ENCODE measurements at regions not wholly inside any gene's neighbourhood (a gene's known extent, or its start where the extent isn't known, plus 50 kb on each side); places are given as distances from the start of the nearest gene placed in this dataset.

GRCh38 chr10:62462461-62462860, 88.3 kb downstream of the ZNF365 start:
- H3K9me3 ChIP-seq (ENCODE audit: low read length) = 0 out of 2 replicates have a peak, but pooled peaks cover 3% of the 10 kb centered on the region
- no peak overlapping the region for H3K4me2 ChIP-seq (ENCODE audit: low read length)
- H3K27me3 ChIP-seq (ENCODE audit: insufficient read depth, low read length) = no peaks in the 10 kb centered on the region
- H2AFZ ChIP-seq (ENCODE audit: low read length) = no peak overlapping the region
- H3K4me1 ChIP-seq (ENCODE audit: insufficient read depth, low read length, severe bottlenecking) = no peaks in the 10 kb centered on the region
- TF ChIP-seq EZH2 (IDR thresholded peaks at IDR 0.05; ENCODE audit: borderline replicate concordance, low read length) (no peak), CTCF (IDR thresholded peaks at IDR 0.05; ENCODE audit: low read length) (no peak)
- no peaks in the 10 kb centered on the region for H3K9me2 ChIP-seq (ENCODE audit: low read depth, low read length)
- no peaks in the 10 kb centered on the region for H3K36me3 ChIP-seq (ENCODE audit: insufficient read depth, low read length)
- H4K20me1 ChIP-seq (ENCODE audit: insufficient read depth, low read length) = no peaks in the 10 kb centered on the region
- H3F3A ChIP-seq (ENCODE audit: insufficient read depth, low read length) = no peaks in the 10 kb centered on the region
- H3K9ac ChIP-seq (ENCODE audit: low read length) = no peak overlapping the region
- no peak overlapping the region for H3K27ac ChIP-seq (ENCODE audit: low read depth, low read length, poor library complexity, severe bottlenecking)
- no peak overlapping the region for H3K4me3 ChIP-seq (ENCODE audit: low read depth, low read length, poor library complexity, severe bottlenecking)
- no peaks in the 10 kb centered on the region for H3K79me2 ChIP-seq (ENCODE audit: insufficient read depth, low read length)

GRCh38 chr10:62463364-62463763, 89.2 kb downstream of the ZNF365 start:
- Histone ChIP-seq H3K4me3 (ENCODE audit: low read depth, low read length, poor library complexity, severe bottlenecking) (no peak overlapping the region), H3K79me2 (ENCODE audit: insufficient read depth, low read length) (no peaks in the 10 kb centered on the region), H4K20me1 (ENCODE audit: insufficient read depth, low read length) (no peaks in the 10 kb centered on the region), H2AFZ (ENCODE audit: low read length) (no peak overlapping the region), H3K9me2 (ENCODE audit: low read depth, low read length) (no peaks in the 10 kb centered on the region), H3K36me3 (ENCODE audit: insufficient read depth, low read length) (no peaks in the 10 kb centered on the region), H3K27me3 (ENCODE audit: insufficient read depth, low read length) (no peaks in the 10 kb centered on the region), H3F3A (ENCODE audit: insufficient read depth, low read length) (no peaks in the 10 kb centered on the region), H3K4me2 (ENCODE audit: low read length) (no peak overlapping the region), H3K27ac (ENCODE audit: low read depth, low read length, poor library complexity, severe bottlenecking) (no peak overlapping the region), H3K4me1 (ENCODE audit: insufficient read depth, low read length, severe bottlenecking) (no peaks in the 10 kb centered on the region), H3K9ac (ENCODE audit: low read length) (no peak overlapping the region), H3K9me3 (ENCODE audit: low read length) (0 out of 2 replicates have a peak, but pooled peaks cover 3% of the 10 kb centered on the region)
- TF ChIP-seq EZH2 (IDR thresholded peaks at IDR 0.05; ENCODE audit: borderline replicate concordance, low read length) = no peak
- no peak for TF ChIP-seq CTCF (IDR thresholded peaks at IDR 0.05; ENCODE audit: low read length)

GRCh38 chr10:62464308-62464707, 90.1 kb downstream of the ZNF365 start:
- Histone ChIP-seq H3K9me2 (ENCODE audit: low read depth, low read length) (no peaks in the 10 kb centered on the region), H3K27me3 (ENCODE audit: insufficient read depth, low read length) (no peaks in the 10 kb centered on the region), H3K4me1 (ENCODE audit: insufficient read depth, low read length, severe bottlenecking) (no peaks in the 10 kb centered on the region), H2AFZ (ENCODE audit: low read length) (no peak overlapping the region), H3K79me2 (ENCODE audit: insufficient read depth, low read length) (no peaks in the 10 kb centered on the region), H3K4me3 (ENCODE audit: low read depth, low read length, poor library complexity, severe bottlenecking) (no peak overlapping the region), H3F3A (ENCODE audit: insufficient read depth, low read length) (no peaks in the 10 kb centered on the region), H3K9me3 (ENCODE audit: low read length) (0 out of 2 replicates have a peak, but pooled peaks cover 3% of the 10 kb centered on the region), H4K20me1 (ENCODE audit: insufficient read depth, low read length) (no peaks in the 10 kb centered on the region), H3K4me2 (ENCODE audit: low read length) (no peak overlapping the region), H3K9ac (ENCODE audit: low read length) (no peak overlapping the region), H3K27ac (ENCODE audit: low read depth, low read length, poor library complexity, severe bottlenecking) (no peak overlapping the region), H3K36me3 (ENCODE audit: insufficient read depth, low read length) (no peaks in the 10 kb centered on the region)
- no peak for TF ChIP-seq EZH2 (IDR thresholded peaks at IDR 0.05; ENCODE audit: borderline replicate concordance, low read length)
- TF ChIP-seq CTCF (IDR thresholded peaks at IDR 0.05; ENCODE audit: low read length) = no peak

Data from OCI-LY1 (cell line).